Calu3 (cell line): ENCODE measurements at regions not wholly inside any gene's neighbourhood (a gene's known extent, or its start where the extent isn't known, plus 50 kb on each side); places are given as distances from the start of the nearest gene placed in this dataset.

Experiments used
- BruUV-seq: library from RNA; stranded (reverse); fragments of 400-500 nt; replicated peaks from 2 replicates; lab custom pipeline; 2021; lab: Mats Ljungman, UMichigan
- CTCF ChIA-PET: fragments of 300-600 bp; sonication (Branson Sonifier 250); formaldehyde crosslinking; loops from one replicate; lab custom pipeline; 2022; ENCODE audit warnings: antibody characterized with exemption; lab: Charles Lee
- DNase-seq: peaks from one replicate; pipeline ENCODE4 v3.0.0; 2022
- H3K27ac Mint-ChIP-seq: one replicate; pipeline ENCODE4 v1.8.0; 2022; ENCODE audit warnings: mixed read lengths; ENCODE audit not compliant: unreplicated experiment
- H3K27me3 Mint-ChIP-seq: one replicate; pipeline ENCODE4 v1.8.0; 2022; ENCODE audit warnings: mixed read lengths; ENCODE audit not compliant: unreplicated experiment
- H3K36me3 Mint-ChIP-seq: one replicate; pipeline ENCODE4 v1.8.0; 2022; ENCODE audit warnings: mild to moderate bottlenecking, moderate library complexity, mixed read lengths; ENCODE audit not compliant: insufficient read depth, unreplicated experiment
- H3K4me1 Mint-ChIP-seq: one replicate; pipeline ENCODE4 v1.8.0; 2022; ENCODE audit warnings: mild to moderate bottlenecking, low read depth, mixed read lengths; ENCODE audit not compliant: unreplicated experiment
- H3K4me3 Mint-ChIP-seq: one replicate; pipeline ENCODE4 v1.8.0; 2022; ENCODE audit warnings: mild to moderate bottlenecking, low read depth, moderate library complexity, mixed read lengths; ENCODE audit not compliant: unreplicated experiment
- H3K9me3 Mint-ChIP-seq: one replicate; pipeline ENCODE4 v1.8.0; 2022; ENCODE audit warnings: low read depth, mixed read lengths; ENCODE audit not compliant: unreplicated experiment
- intact Hi-C: fragments of 100-400 bp; cut with micrococcal nuclease; formaldehyde crosslinking; loops from one replicate; pipeline ENCODE4 v1.10.0; 2022; ENCODE audit not compliant: unreplicated experiment
- TF ChIP-seq, protein P1 (sequence below): fragments of 200-600 bp; IDR thresholded peaks from one replicate; pipeline ENCODE4 v1.8.0; 2022; ENCODE audit warnings: antibody characterized with exemption; ENCODE audit not compliant: unreplicated experiment

DNA sequence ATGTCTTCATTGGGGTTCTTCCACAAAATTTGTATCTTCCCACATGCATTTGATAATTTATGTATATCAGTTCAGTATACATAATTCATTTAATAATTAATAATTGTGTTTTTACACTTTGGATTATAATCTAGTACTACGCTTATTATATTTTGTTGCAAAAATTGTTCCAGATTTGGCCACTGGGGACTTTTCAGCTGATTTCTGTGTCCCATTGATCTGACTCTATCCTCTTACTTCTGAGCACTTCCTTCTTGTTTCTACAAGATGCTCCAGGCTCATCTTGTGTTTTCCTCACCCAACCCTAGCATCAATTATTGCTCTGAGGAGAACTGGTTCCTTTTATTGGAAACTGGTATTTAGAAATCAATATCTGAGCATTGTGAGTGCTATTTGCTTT lies 215.3 kb upstream of the CDH19 start:
- no peak overlapping the region for H3K4me3 Mint-ChIP-seq
- no TSS peak for BruUV-seq
- CTCF ChIA-PET = no interaction called here
- TF ChIP-seq, protein P1, sequence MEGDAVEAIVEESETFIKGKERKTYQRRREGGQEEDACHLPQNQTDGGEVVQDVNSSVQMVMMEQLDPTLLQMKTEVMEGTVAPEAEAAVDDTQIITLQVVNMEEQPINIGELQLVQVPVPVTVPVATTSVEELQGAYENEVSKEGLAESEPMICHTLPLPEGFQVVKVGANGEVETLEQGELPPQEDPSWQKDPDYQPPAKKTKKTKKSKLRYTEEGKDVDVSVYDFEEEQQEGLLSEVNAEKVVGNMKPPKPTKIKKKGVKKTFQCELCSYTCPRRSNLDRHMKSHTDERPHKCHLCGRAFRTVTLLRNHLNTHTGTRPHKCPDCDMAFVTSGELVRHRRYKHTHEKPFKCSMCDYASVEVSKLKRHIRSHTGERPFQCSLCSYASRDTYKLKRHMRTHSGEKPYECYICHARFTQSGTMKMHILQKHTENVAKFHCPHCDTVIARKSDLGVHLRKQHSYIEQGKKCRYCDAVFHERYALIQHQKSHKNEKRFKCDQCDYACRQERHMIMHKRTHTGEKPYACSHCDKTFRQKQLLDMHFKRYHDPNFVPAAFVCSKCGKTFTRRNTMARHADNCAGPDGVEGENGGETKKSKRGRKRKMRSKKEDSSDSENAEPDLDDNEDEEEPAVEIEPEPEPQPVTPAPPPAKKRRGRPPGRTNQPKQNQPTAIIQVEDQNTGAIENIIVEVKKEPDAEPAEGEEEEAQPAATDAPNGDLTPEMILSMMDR = no peak
- H3K4me1 Mint-ChIP-seq = no peaks in the 10 kb centered on the region
- H3K9me3 Mint-ChIP-seq = no peaks in the 10 kb centered on the region
- no peak for DNase-seq
- H3K27me3 Mint-ChIP-seq = no peaks in the 10 kb centered on the region
- intact Hi-C loops = no loop called here
- H3K27ac Mint-ChIP-seq = no peak overlapping the region
- no peaks in the 10 kb centered on the region for H3K36me3 Mint-ChIP-seq

DNA sequence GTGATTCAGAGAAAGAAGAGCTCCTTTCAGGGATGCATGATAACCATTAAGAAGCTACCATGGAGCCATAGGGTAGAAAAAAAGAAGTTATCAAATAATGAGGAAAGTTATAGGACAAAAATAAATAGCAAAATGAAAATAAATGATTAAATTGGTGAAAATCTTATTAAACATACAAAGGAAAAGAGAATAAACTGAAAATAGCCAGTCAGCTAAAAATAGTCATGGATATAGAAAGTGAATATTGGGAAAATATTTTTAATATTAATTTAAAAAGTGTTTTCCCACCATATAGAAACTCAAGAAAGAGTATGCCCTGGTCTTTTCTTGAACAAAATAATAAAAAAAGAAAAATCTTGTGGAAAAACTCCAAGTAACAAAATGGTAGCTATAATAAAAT lies 209.2 kb upstream of the CDH19 start:
- Mint-ChIP-seq H3K27ac (no peak overlapping the region), H3K4me1 (no peaks in the 10 kb centered on the region), H3K36me3 (no peaks in the 10 kb centered on the region), H3K4me3 (no peak overlapping the region), H3K27me3 (no peaks in the 10 kb centered on the region), H3K9me3 (peaks cover 6% of the 10 kb centered on the region)
- intact Hi-C loops = no loop called here
- no TSS peak for BruUV-seq
- no peak for DNase-seq
- TF ChIP-seq, protein P1 = no peak
- CTCF ChIA-PET = interaction anchor here (0.7 to 1.3 kb wide), 2 partner anchors 13 to 18 kb away, joined by 3 to 4 read pairs; no protein-coding TSS in a partner anchor

DNA sequence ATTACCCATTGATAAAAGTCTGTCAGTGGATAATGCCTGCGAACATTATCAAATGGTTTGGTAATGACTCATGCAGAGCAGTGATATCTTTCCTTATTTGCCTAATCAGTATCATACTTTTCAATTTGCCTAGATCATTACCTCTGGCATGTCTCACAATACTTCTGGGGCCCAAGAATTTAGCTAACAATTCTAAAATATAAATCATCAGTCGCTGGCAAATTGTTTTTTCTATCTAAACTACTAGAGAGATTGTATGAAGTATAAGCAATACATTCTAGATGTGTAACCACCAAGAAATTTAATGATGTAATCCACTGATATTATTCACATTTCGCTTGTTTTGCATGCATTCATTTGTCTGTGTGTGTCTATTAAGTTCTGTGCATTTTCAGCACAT lies 191.2 kb upstream of the CDH19 start:
- no peak overlapping the region for H3K27ac Mint-ChIP-seq
- DNase-seq = no peak
- no peaks in the 10 kb centered on the region for H3K36me3 Mint-ChIP-seq
- H3K9me3 Mint-ChIP-seq = no peaks in the 10 kb centered on the region
- H3K4me1 Mint-ChIP-seq = peaks cover 8% of the 10 kb centered on the region
- TF ChIP-seq, protein P1 = no peak
- H3K4me3 Mint-ChIP-seq = no peak overlapping the region
- no TSS peak for BruUV-seq
- CTCF ChIA-PET = interaction anchor here (0.7 kb wide), 1 partner anchor 18 kb away, joined by 3 read pairs; no protein-coding TSS in a partner anchor
- intact Hi-C loops = no loop called here
- no peaks in the 10 kb centered on the region for H3K27me3 Mint-ChIP-seq

DNA sequence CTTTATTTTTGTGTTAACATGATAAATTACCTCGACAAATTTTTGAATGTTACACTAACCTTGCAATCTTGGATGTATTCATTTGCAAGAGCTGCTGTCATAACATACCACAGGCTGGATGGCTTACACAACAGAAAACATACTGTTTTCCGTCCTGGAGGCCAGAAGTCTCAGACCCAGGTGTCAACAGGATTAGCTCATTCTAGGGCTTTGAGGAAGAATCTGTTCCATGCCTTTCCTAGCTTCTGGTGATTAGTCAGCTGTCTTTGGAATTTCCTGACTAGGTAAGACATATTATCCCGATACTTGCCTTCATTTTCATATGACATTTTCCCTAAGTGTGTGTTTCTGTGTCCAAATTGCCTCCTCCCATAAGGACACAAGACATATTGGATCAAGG lies 188.6 kb upstream of the CDH19 start:
- DNase-seq = no peak
- TF ChIP-seq, protein P1 = no peak
- BruUV-seq = no TSS peak
- intact Hi-C loops = no loop called here
- H3K4me1 Mint-ChIP-seq = peaks cover 8% of the 10 kb centered on the region
- H3K36me3 Mint-ChIP-seq = no peaks in the 10 kb centered on the region
- CTCF ChIA-PET = no interaction called here
- no peak overlapping the region for H3K4me3 Mint-ChIP-seq
- H3K9me3 Mint-ChIP-seq = no peaks in the 10 kb centered on the region
- no peak overlapping the region for H3K27ac Mint-ChIP-seq
- no peaks in the 10 kb centered on the region for H3K27me3 Mint-ChIP-seq
